ENCODE measurements at regions not wholly inside any gene's neighbourhood (a gene's known extent, or its start where the extent isn't known, plus 50 kb on each side); places are given as distances from the start of the nearest gene placed in this dataset.

GRCh38 chr22:49349841-49350381, 477.8 kb downstream of the BRD1 start:
- H3K4me3 ChIP-seq, result no peak overlapping the region
- H4K20me1 ChIP-seq (ENCODE audit: insufficient read depth), result no peaks in the 10 kb centered on the region
- no peaks in the 10 kb centered on the region for H3K27me3 ChIP-seq (replicated peaks; ENCODE audit: insufficient read depth)
- no peaks in the 10 kb centered on the region for H3K9me2 ChIP-seq (ENCODE audit: insufficient read depth)
- WGBS, 2 experiments (ENCODE audit: low coverage in 1 of 2, low lambda C conversion rate in 2 of 2, missing lambda C conversion rate in 2 of 2), result 46 to 59% methylated on average over 12 to 14 of the region's 14 CpGs
- DNase-seq, result no peak
- in situ Hi-C loops (cut with MboI), result no loop called here
- H3K79me2 ChIP-seq (ENCODE audit: insufficient read depth), result no peaks in the 10 kb centered on the region
- no peak overlapping the region for H3K4me2 ChIP-seq (ENCODE audit: unreplicated experiment)
- TF ChIP-seq EZH2phosphoT487 (IDR thresholded peaks at IDR 0.05; ENCODE audit: insufficient read depth, low read depth) (no peak), EZH2 (IDR thresholded peaks at IDR 0.05; ENCODE audit: insufficient read depth, poor library complexity, severe bottlenecking) (no peak)
- no peaks in the 10 kb centered on the region for H3K36me3 ChIP-seq (ENCODE audit: low read depth)
- no peak overlapping the region for H3K27ac ChIP-seq
- H3K9me3 ChIP-seq (ENCODE audit: low read depth), result no peaks in the 10 kb centered on the region
- H3K4me1 ChIP-seq (ENCODE audit: insufficient read depth), result no peaks in the 10 kb centered on the region
- no peak overlapping the region for H3K9ac ChIP-seq
- no peak overlapping the region for H2AFZ ChIP-seq
- H3F3A ChIP-seq (ENCODE audit: insufficient read depth), result no peaks in the 10 kb centered on the region

- Histone ChIP-seq H3K4me2 (ENCODE audit: unreplicated experiment) (no peak overlapping the region), H3K4me3 (no peak overlapping the region), H3K9ac (no peak overlapping the region), H3K9me3 (ENCODE audit: low read depth) (no peaks in the 10 kb centered on the region), H3K4me1 (ENCODE audit: insufficient read depth) (no peaks in the 10 kb centered on the region), H3F3A (ENCODE audit: insufficient read depth) (no peaks in the 10 kb centered on the region), H3K79me2 (ENCODE audit: insufficient read depth) (no peaks in the 10 kb centered on the region), H3K36me3 (ENCODE audit: low read depth) (no peaks in the 10 kb centered on the region), H3K9me2 (ENCODE audit: insufficient read depth) (no peaks in the 10 kb centered on the region), H3K27me3 (replicated peaks; ENCODE audit: insufficient read depth) (no peaks in the 10 kb centered on the region), H3K27ac (no peak overlapping the region), H4K20me1 (ENCODE audit: insufficient read depth) (no peaks in the 10 kb centered on the region), H2AFZ (no peak overlapping the region)
- WGBS, 2 experiments (ENCODE audit: low coverage in 1 of 2, low lambda C conversion rate in 2 of 2, missing lambda C conversion rate in 2 of 2), result 40 to 51% methylated on average over 18 of the region's 18 CpGs
- in situ Hi-C loops (cut with MboI), result no loop called here
- no peak for DNase-seq
- TF ChIP-seq EZH2 (IDR thresholded peaks at IDR 0.05; ENCODE audit: insufficient read depth, poor library complexity, severe bottlenecking) (no peak), EZH2phosphoT487 (IDR thresholded peaks at IDR 0.05; ENCODE audit: insufficient read depth, low read depth) (no peak)
Measured at GRCh38 chr22:49349181-49349835, 478.4 kb downstream of the BRD1 start.

DNA sequence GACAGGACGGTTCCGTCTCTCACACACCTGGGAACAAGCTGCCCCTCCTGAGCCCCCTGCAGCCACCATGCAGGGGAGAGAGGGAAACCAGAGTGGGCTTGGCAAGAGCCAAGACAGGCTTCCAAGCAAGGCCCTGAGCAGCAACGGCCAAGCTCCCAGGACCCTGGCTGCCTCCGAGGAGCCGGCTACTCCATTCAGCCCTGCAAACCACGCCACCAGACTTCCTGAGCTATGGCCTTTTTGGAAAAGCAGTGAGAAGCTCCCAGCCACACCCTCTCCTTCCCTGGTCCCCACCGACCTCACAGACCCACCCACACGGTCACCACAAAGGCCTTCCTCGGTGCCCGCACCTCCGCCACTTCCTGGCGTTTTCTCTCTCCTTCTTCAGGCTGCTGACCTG, 479.0 kb downstream of the BRD1 start:
- no peak overlapping the region for H3K4me2 ChIP-seq (ENCODE audit: unreplicated experiment)
- in situ Hi-C loops (cut with MboI), result no loop called here
- 41 to 43% methylated on average over 12 of the region's 12 CpGs for WGBS, 2 experiments (ENCODE audit: low coverage in 1 of 2, low lambda C conversion rate in 2 of 2, missing lambda C conversion rate in 2 of 2)
- H3K36me3 ChIP-seq (ENCODE audit: low read depth), result no peaks in the 10 kb centered on the region
- no peak for TF ChIP-seq EZH2 (IDR thresholded peaks at IDR 0.05; ENCODE audit: insufficient read depth, poor library complexity, severe bottlenecking)
- no peak for TF ChIP-seq EZH2phosphoT487 (IDR thresholded peaks at IDR 0.05; ENCODE audit: insufficient read depth, low read depth)
- H3K27ac ChIP-seq, result no peak overlapping the region
- H3K9ac ChIP-seq, result no peak overlapping the region
- no peaks in the 10 kb centered on the region for H3K9me3 ChIP-seq (ENCODE audit: low read depth)
- H3K4me1 ChIP-seq (ENCODE audit: insufficient read depth), result no peaks in the 10 kb centered on the region
- H3K27me3 ChIP-seq (replicated peaks; ENCODE audit: insufficient read depth), result no peaks in the 10 kb centered on the region
- no peaks in the 10 kb centered on the region for H3K9me2 ChIP-seq (ENCODE audit: insufficient read depth)
- no peak for DNase-seq
- no peak overlapping the region for H3K4me3 ChIP-seq
- no peaks in the 10 kb centered on the region for H3F3A ChIP-seq (ENCODE audit: insufficient read depth)
- no peaks in the 10 kb centered on the region for H3K79me2 ChIP-seq (ENCODE audit: insufficient read depth)
- H4K20me1 ChIP-seq (ENCODE audit: insufficient read depth), result no peaks in the 10 kb centered on the region
- H2AFZ ChIP-seq, result no peak overlapping the region

DNA sequence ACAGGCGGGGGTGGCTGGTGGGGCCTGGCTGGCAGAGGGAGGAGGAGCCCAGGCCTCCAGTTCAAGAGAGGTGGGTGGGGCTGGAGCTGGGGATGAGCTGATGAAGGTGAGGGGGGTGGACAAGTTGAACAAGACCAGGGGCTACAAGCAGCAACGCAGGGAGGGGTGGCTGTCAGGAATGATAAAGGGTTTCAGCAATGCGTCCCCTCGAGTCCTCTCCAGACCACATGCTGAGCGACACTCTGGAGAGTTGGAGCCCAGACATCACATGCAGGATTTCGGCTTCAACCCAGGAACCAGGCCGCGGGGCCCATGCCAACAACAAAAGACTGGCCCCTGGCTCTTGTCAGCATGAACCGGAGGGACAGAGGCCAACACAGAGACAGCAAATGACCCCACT, 480.3 kb downstream of the BRD1 start:
- Histone ChIP-seq H4K20me1 (ENCODE audit: insufficient read depth) (no peaks in the 10 kb centered on the region), H3K27ac (no peak overlapping the region), H3K9me3 (ENCODE audit: low read depth) (no peaks in the 10 kb centered on the region), H3K4me1 (ENCODE audit: insufficient read depth) (no peaks in the 10 kb centered on the region), H3K9me2 (ENCODE audit: insufficient read depth) (no peaks in the 10 kb centered on the region), H3K27me3 (replicated peaks; ENCODE audit: insufficient read depth) (no peaks in the 10 kb centered on the region), H3K79me2 (ENCODE audit: insufficient read depth) (no peaks in the 10 kb centered on the region), H3K4me2 (ENCODE audit: unreplicated experiment) (no peak overlapping the region), H3F3A (ENCODE audit: insufficient read depth) (no peaks in the 10 kb centered on the region), H2AFZ (no peak overlapping the region), H3K4me3 (no peak overlapping the region), H3K36me3 (ENCODE audit: low read depth) (no peaks in the 10 kb centered on the region), H3K9ac (no peak overlapping the region)
- DNase-seq, result no peak
- 28 to 32% methylated on average over 7 to 9 of the region's 9 CpGs for WGBS, 2 experiments (ENCODE audit: low coverage in 1 of 2, low lambda C conversion rate in 2 of 2, missing lambda C conversion rate in 2 of 2)
- in situ Hi-C loops (cut with MboI), result no loop called here
- no peak for TF ChIP-seq EZH2 (IDR thresholded peaks at IDR 0.05; ENCODE audit: insufficient read depth, poor library complexity, severe bottlenecking)
- no peak for TF ChIP-seq EZH2phosphoT487 (IDR thresholded peaks at IDR 0.05; ENCODE audit: insufficient read depth, low read depth)
